ENCODE measurements at regions not wholly inside any gene's neighbourhood (a gene's known extent, or its start where the extent isn't known, plus 50 kb on each side); places are given as distances from the start of the nearest gene placed in this dataset.

- DNase-seq (ENCODE audit: low read depth), result no peak
- no peak for TF ChIP-seq CTCF (IDR thresholded peaks at IDR 0.05; ENCODE audit: insufficient read depth, low read depth, low read length, missing control alignments)
- no peak overlapping the region for H3K4me3 ChIP-seq (ENCODE audit: low read depth, low read length)
Measured at GRCh38 chr3:76897076-76897475, 142.8 kb upstream of the ROBO2 start.

DNA sequence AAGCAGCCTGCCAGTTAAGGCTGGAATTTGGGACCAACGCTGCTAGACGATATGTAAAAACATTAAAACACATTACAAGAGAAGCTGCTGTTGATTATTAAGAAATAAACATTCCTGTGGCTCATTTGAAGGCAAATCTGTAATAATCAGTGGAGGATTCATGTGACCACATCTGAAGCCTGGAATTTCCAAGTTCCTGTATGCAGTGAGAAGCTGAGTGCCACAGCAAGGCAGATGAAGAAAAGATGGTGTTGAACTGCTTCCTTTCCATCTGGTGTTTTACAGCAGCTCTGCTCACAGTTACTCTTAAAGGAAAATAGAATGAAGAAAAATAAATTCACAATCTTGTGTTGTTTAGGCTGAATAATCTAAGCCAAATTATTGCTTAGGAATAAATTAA is 139.3 kb upstream of the ROBO2 start:
- H3K4me3 ChIP-seq (ENCODE audit: low read depth, low read length), result no peak overlapping the region
- DNase-seq (ENCODE audit: low read depth), result no peak
- TF ChIP-seq CTCF (IDR thresholded peaks at IDR 0.05; ENCODE audit: insufficient read depth, low read depth, low read length, missing control alignments), result no peak

DNA sequence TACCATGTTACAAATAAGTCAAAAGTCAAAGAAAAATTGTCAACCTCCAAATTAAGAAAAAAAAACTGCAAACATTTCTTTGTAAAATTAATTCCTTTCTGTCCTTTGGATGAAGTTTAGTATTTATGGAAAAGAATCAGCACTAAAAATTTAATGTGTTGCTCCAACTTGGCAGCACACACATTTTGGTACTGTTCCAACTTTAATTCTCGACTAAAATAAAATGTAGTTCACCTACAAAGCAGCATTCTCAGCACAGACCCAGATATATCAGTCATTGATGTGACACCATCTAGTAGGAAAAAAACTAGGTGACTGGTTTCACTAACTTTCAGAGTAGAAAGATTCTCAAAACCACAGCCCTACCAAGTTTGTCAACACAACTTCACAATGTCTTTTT is 131.7 kb upstream of the ROBO2 start:
- H3K4me3 ChIP-seq (ENCODE audit: low read depth, low read length), result no peak overlapping the region
- TF ChIP-seq CTCF (IDR thresholded peaks at IDR 0.05; ENCODE audit: insufficient read depth, low read depth, low read length, missing control alignments), result no peak
- DNase-seq (ENCODE audit: low read depth), result no peak

DNA sequence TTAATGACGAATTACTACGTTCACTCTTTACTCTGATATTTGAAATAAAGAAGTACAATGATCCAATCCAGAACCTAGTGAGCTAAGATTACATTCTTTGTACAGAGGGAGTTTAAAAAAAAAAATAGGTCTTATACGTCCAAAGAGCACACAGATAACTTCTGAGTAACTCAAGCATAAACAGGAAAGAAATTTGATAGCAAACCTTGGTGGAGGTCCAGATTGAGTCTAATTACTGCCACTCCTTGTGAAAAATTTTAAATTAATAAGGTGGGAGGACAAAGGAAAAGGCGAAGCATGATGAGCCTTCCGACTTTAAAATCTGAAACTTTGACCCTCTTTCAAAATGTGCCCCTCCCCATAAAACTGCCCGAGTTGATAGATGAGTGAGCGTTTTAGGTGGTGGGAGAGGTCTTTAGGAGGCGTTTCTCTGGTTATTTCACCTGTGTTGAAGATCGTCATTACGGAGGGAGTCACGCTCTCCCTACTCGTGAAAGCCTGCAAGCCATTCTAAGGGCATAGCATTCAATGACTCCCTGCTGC is 127.0 kb upstream of the ROBO2 start:
- TF ChIP-seq CTCF (IDR thresholded peaks at IDR 0.05; ENCODE audit: insufficient read depth, low read depth, low read length, missing control alignments), result no peak
- H3K4me3 ChIP-seq (ENCODE audit: low read depth, low read length), result no peak overlapping the region
- no peak for DNase-seq (ENCODE audit: low read depth)

DNA sequence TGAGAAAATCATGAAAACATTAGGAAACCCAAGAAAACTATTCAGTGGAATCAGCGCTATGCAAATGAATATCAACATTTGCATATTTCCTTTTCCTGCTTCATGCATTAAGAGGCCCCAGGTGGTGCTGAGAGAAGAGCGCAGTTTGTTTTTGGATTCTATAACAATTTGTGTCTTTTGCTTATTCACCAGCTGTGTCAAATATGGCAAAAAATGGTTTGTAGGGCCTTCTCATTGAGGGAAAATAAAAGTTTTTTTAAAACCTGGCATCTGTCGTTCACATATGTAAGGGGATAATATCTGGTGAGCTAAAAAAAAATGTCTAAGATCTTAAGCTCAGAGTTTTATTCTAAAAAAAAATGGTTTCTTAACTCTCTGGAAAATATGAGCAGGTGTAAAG is 122.5 kb upstream of the ROBO2 start:
- no peak for TF ChIP-seq CTCF (IDR thresholded peaks at IDR 0.05; ENCODE audit: insufficient read depth, low read depth, low read length, missing control alignments)
- no peak overlapping the region for H3K4me3 ChIP-seq (ENCODE audit: low read depth, low read length)
- no peak for DNase-seq (ENCODE audit: low read depth)

DNA sequence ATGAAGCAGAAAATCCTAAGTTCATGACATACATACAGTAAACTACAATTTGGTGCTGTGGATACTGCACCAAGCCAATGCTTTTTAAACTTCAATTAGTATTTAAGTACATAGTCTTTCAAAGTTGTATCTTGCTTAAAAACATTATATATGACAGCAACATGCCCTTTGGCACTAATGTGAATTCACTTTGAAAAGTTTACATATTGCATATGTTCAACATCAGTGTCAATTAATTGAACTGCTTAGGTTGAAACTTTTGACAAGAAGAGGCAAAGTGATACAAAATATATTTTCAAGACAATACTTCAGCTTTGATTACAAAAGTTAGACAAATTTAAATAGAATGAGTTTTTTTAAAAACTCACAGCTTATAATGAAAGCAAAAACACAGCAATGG is 119.4 kb upstream of the ROBO2 start:
- TF ChIP-seq CTCF (IDR thresholded peaks at IDR 0.05; ENCODE audit: insufficient read depth, low read depth, low read length, missing control alignments), result no peak
- DNase-seq (ENCODE audit: low read depth), result no peak
- H3K4me3 ChIP-seq (ENCODE audit: low read depth, low read length), result no peak overlapping the region

GRCh38 chr3:76923485-76923884 is 116.4 kb upstream of the ROBO2 start:
- no peak for TF ChIP-seq CTCF (IDR thresholded peaks at IDR 0.05; ENCODE audit: insufficient read depth, low read depth, low read length, missing control alignments)
- DNase-seq (ENCODE audit: low read depth), result no peak
- no peak overlapping the region for H3K4me3 ChIP-seq (ENCODE audit: low read depth, low read length)
